ENCODE measurements at regions not wholly inside any gene's neighbourhood (a gene's known extent, or its start where the extent isn't known, plus 50 kb on each side); places are given as distances from the start of the nearest gene placed in this dataset.

DNA sequence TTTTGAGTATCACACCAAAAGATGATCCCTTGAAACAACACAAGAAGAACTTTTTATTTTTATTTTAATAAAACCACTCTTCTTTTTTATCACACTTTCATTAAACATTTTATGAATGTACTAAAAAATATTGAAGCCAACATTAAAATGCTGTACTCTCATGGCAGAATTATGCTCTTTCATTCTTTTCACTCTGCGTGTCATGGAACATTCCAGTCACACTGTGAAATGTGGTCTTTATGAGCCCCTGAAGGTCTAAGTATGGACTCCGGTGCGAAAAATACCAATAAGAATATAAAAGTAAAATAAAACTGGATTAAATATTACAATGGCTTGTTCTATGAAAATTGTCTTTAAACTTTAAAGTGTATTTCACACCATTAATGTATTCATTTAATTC lies 148.4 kb downstream of the TMEM26 start (continued):
- TF ChIP-seq ZNF33A (CRISPR knock-in tag; IDR thresholded peaks at IDR 0.05; ENCODE audit: borderline replicate concordance): no peak
- no peak for TF ChIP-seq ZFY (CRISPR knock-in tag; IDR thresholded peaks at IDR 0.05)
- no peak for TF ChIP-seq SALL1 (CRISPR knock-in tag; IDR thresholded peaks at IDR 0.05)
- TF ChIP-seq ZNF460 (CRISPR knock-in tag; IDR thresholded peaks at IDR 0.05; ENCODE audit: borderline replicate concordance): no peak
- no peak for TF ChIP-seq FOXA1 (IDR thresholded peaks at IDR 0.05)
- TF ChIP-seq FOXA1 (CRISPR knock-in tag; IDR thresholded peaks at IDR 0.05): no peak
- TF ChIP-seq RBFOX2 (IDR thresholded peaks at IDR 0.05; ENCODE audit: low read depth, low read length): no peak
- no peak for TF ChIP-seq ATF7 (IDR thresholded peaks at IDR 0.05)
- TF ChIP-seq ATF7 (CRISPR knock-in tag; IDR thresholded peaks at IDR 0.05): no peak
- no peak for TF ChIP-seq PRPF4 (IDR thresholded peaks at IDR 0.05; ENCODE audit: low read depth, low read length, poor library complexity, severe bottlenecking)
- no peak for TF ChIP-seq MIXL1 (CRISPR knock-in tag; IDR thresholded peaks at IDR 0.05)
- no peak for TF ChIP-seq RFX3 (CRISPR knock-in tag; IDR thresholded peaks at IDR 0.05)
- TF ChIP-seq, protein P1, sequence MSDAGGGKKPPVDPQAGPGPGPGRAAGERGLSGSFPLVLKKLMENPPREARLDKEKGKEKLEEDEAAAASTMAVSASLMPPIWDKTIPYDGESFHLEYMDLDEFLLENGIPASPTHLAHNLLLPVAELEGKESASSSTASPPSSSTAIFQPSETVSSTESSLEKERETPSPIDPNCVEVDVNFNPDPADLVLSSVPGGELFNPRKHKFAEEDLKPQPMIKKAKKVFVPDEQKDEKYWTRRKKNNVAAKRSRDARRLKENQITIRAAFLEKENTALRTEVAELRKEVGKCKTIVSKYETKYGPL (CRISPR knock-in tag; IDR thresholded peaks at IDR 0.05): no peak
- TF ChIP-seq, protein P2, sequence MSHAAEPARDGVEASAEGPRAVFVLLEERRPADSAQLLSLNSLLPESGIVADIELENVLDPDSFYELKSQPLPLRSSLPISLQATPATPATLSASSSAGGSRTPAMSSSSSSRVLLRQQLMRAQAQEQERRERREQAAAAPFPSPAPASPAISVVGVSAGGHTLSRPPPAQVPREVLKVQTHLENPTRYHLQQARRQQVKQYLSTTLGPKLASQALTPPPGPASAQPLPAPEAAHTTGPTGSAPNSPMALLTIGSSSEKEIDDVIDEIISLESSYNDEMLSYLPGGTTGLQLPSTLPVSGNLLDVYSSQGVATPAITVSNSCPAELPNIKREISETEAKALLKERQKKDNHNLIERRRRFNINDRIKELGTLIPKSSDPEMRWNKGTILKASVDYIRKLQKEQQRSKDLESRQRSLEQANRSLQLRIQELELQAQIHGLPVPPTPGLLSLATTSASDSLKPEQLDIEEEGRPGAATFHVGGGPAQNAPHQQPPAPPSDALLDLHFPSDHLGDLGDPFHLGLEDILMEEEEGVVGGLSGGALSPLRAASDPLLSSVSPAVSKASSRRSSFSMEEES (CRISPR knock-in tag; IDR thresholded peaks at IDR 0.05): no peak

GRCh38 chr10:61302124-61302523 lies 151.1 kb downstream of the TMEM26 start:
- H4K20me1 ChIP-seq (ENCODE audit: insufficient read depth, low read length): no peaks in the 10 kb centered on the region
- H2AFZ ChIP-seq (ENCODE audit: low read length): no peak overlapping the region
- no peaks in the 10 kb centered on the region for H3K79me2 ChIP-seq (ENCODE audit: insufficient read depth, low read length)
- no peak for DNase-seq (ENCODE audit: low spot score)
- no peaks in the 10 kb centered on the region for H3K9me3 ChIP-seq (ENCODE audit: low read length)
- CTCF ChIA-PET (ENCODE audit: low intra/inter-chr PET ratio, low total read pairs): no interaction called here
- no peak overlapping the region for H3K27ac ChIP-seq (ENCODE audit: extremely low read length, insufficient read depth, low read length)
- no TSS peak for BruUV-seq (replicated peaks)
- H3K27me3 ChIP-seq (ENCODE audit: control insufficient read depth in 1 of 2, insufficient read depth in 2 of 2, low read length in 2 of 2): no peaks in the 10 kb centered on the region; a peak in 1 of 5 replicates
- no peak overlapping the region for H3K4me3 ChIP-seq (replicated peaks in 1 of 3; ENCODE audit: insufficient read depth in 1 of 3, low read depth in 2 of 3, low read length in 3 of 3)
- no peak for FAIRE-seq
- intact Hi-C loops (cut with micrococcal nuclease; ENCODE audit: unreplicated experiment): no loop called here
- H3K4me2 ChIP-seq (ENCODE audit: low read depth, low read length): no peak overlapping the region
- H3K36me3 ChIP-seq (replicated peaks in 1 of 2; ENCODE audit: control insufficient read depth in 1 of 2, insufficient read depth in 2 of 2, low read length in 2 of 2): no peaks in the 10 kb centered on the region
- ATAC-seq: no peak
- POLR2A ChIA-PET: no interaction called here
- in situ Hi-C loops (cut with HindIII; ENCODE audit: extremely low pct_ligation_motif_present, low pct_unique_long_range_greater_than_20kb): no loop called here
- H3K9ac ChIP-seq (ENCODE audit: insufficient read depth, low read depth, low read length): no peak overlapping the region
- H3K4me1 ChIP-seq (ENCODE audit: insufficient read depth, low read length): no peaks in the 10 kb centered on the region
- TF ChIP-seq MBD4 (IDR thresholded peaks at IDR 0.05; ENCODE audit: borderline replicate concordance, low read length) (no peak), MYNN (CRISPR knock-in tag; IDR thresholded peaks at IDR 0.05; ENCODE audit: low read depth) (no peak)
- TF ChIP-seq, protein P3, sequence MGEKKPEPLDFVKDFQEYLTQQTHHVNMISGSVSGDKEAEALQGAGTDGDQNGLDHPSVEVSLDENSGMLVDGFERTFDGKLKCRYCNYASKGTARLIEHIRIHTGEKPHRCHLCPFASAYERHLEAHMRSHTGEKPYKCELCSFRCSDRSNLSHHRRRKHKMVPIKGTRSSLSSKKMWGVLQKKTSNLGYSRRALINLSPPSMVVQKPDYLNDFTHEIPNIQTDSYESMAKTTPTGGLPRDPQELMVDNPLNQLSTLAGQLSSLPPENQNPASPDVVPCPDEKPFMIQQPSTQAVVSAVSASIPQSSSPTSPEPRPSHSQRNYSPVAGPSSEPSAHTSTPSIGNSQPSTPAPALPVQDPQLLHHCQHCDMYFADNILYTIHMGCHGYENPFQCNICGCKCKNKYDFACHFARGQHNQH (CRISPR knock-in tag; IDR thresholded peaks at IDR 0.05): no peak
